Colon (tissue), 2 donors: ENCODE measurements at regions not wholly inside any gene's neighbourhood (a gene's known extent, or its start where the extent isn't known, plus 50 kb on each side); places are given as distances from the start of the nearest gene placed in this dataset.

Source experiments
- FAIRE-seq: peaks from 2 replicates; lab custom pipeline; 2012; peaks lifted over from hg19 to GRCh38; lab: Jason Lieb, UNC
- donor health status: control.
- donor health status: control.

DNA sequence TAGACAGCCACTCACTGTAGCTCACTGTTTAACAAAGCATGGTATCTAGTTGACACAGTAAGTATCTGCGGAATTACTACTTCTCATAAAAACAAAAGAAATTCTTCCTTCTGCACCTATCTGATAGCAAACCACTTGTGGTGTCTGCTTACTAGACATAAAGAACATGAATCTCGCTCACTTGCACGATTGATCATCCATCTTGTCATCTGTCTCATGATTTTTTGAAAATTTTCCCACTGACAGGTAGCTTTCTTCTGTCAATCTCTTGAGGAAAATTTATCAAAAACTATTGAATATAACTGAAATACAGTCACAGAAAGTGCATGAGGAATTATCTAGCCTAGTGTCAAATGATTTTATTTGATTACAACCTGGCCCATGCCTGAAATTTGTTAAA is 291.6 kb upstream of the ANO3 start:
- no peak for FAIRE-seq

DNA sequence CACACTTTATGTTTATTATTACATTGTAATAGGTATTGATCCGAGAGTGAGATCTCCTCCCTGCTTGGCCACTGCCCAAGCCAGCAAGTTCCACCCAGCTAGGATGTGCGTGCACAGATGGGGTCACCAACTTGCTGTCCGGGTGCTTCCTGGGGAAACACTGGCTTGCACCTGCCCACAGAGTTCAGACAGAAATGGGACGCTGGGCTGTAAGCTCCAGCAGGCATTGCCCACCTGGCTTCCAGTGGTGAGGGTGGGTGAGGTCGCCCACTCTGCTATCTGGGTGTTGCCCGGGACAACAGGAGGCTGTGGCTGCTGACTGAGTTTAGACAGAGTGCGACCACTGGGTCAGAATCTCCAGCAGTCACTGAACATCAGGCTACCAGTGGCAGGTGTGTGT is 289.8 kb upstream of the ANO3 start:
- no peak for FAIRE-seq

DNA sequence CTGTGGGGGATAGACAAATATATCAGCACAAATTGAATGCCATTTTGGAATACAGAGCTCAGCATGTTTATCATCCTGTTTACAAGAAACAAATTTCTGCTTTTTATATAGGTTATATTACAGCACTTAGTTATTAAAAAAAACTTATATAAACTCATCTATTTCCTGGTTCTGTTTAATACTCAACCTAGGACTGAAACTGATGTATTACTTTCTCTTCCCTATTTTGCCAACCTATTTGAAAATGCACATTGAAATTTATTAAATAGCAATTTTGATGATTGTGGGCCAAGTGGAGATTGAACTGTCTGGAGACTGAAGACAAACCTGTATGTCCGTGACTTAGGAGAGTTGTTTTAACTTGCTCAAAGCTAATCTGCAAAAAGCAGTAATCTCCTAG is 288.3 kb upstream of the ANO3 start:
- FAIRE-seq, result no peak

DNA sequence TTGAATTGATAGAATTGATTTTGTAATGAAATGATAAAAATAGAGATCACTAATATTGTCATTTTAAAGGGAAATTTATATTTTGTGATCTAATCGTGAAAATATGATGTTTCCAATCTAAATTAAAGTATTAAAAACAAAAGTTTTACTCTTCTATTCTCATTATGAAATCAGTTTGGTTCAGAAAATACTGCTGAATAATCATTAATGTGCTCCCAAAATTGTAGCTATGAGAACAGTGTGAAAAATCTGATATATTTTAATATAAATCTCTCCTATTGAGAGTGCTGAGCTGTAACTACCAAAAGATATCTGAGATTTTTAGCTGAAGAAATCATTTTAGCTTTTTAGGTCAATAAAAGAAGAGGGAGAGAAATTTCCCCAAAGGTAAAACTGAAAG is 287.5 kb upstream of the ANO3 start:
- peak; percentile 21 for FAIRE-seq

DNA sequence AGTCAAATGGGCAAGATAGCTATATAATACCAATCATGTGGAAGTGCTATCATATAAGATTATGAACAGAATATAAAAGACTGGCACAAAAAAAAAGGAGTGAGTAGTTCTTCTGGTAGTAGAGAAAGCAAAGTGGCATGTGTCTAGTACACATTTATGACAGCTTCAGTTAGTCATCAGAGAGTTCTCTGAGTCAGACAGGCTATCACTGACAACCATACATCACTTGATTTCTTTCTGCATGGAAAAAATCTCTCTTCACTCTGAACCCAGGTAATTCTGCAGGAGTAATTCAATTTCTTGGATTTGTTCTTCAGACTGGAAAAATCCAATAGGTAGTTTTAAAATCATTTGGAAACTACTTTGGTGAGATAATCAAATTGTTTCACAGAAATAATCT is 286.8 kb upstream of the ANO3 start:
- FAIRE-seq, result no peak

DNA sequence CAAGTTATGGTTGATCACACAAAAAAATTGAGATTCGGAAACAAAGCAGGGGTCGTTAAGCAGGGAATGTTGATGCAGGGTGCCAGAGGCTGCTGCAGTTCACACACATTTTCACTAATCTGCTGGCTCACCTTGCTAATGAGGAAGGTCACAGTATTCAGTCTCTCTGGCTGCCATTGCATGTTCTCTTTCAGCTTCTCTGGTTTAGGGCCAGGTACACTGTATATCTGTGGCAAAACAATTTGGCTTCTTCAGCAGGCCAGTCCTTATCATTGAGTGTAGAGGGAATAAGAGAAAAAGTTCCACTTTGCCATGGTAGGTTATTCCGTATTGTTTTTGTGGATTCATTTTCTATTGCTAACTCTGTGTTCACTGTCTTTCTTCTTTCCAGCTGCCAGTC is 283.7 kb upstream of the ANO3 start:
- no peak for FAIRE-seq

DNA sequence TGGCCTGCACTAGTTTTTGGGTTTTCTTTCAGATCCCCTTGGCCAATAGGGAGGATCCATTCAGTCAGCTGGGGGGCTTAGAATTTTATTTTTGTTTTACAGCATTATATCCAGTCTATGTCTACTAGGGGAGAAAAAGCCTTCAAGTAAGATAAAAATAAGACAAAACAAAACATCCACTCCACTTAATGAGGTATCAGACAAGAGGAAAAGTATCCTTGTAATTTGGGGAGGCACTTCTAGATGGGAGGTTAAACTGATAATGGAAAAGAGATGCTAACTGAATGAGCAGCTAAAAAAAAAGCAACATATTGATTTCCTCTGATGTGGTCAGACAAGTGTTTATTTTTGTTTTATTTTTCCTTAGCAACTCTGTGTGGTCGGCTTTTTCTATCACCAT is 278.0 kb upstream of the ANO3 start:
- FAIRE-seq, result no peak

DNA sequence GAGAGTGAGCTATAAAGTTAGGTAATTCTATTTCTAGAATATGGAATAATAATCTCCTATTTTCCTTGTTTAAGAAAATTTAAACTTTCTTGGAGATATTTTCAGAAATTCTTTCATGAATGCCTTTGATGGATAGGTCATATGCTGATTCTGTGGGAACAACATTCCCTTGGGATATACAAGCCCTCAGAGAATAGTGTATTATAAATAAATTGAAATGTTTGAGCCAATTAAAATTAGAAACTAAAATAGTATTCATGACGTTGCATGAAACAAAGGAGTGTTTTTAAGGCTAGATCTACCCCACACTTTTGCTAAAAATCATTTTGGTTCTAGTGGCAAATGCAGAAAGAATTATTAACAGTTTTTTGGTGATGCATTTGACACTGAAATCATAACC is 269.3 kb upstream of the ANO3 start:
- no peak for FAIRE-seq

DNA sequence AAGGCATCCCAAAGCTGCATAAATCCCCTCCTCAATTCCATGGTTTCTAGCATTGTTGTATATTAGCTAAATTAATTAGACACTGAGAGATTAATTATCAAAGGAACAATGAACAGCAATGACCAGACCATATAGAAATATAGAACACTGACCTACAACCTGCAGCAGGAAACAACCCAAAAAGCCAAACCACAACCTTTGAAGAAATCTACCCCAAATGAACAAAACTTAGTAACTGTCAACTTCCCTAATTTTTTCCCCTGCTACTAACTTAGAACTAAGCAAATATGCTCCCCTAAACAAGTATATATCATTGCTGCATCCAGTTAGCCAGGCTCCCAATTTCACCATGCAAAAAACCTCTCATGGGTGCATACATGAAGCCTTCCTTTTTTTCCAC is 268.0 kb upstream of the ANO3 start:
- no peak for FAIRE-seq

DNA sequence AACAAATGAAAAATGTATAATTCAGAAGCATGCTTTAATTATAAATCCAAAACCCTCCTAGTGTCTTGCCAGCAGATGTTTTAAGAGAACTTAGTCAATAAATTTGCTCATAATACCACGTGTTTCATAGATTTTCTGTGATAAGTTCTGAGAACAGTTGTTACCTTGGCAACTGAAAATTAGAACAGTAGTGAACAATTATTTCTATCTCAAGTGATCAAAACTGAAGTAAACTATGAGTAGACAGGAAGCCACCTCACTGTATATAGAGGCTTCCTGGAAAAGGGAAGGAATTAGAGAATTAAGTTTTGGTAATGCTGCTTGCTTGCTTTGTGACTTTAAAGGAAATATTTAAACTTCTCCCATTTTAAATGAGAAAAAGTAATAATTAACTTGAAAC is 266.0 kb upstream of the ANO3 start:
- FAIRE-seq, result no peak

DNA sequence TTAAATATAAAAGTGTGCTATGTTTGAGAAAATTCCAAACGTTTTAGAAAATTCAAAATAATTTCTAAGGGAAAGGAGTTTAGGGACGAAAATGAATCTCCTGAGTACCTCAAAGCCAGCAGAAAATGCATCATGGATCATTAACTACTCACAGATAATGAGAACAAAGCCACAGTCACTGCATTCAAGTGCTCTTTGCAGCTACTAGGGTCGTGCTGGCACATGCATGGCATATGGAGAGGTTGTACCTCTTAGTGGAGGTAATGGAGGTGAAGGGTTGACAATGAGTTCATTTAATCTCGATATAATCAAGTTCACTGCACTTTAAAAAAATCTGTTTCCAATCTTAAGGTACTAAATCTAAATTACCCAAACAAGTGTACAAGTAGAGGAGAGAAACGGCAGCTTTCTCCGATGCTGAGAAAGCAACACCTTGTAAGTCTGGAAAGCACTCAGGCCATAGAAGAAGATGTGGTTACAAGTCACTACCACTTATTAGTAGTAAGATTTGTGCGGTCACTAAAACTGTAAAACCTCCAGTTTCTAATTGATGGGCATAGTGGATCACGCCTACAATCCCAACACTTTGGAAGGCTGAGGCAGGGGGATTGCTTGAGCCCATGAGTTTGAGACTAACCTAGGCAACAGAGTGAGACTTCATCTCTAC is 261.1 kb upstream of the ANO3 start:
- no peak for FAIRE-seq

DNA sequence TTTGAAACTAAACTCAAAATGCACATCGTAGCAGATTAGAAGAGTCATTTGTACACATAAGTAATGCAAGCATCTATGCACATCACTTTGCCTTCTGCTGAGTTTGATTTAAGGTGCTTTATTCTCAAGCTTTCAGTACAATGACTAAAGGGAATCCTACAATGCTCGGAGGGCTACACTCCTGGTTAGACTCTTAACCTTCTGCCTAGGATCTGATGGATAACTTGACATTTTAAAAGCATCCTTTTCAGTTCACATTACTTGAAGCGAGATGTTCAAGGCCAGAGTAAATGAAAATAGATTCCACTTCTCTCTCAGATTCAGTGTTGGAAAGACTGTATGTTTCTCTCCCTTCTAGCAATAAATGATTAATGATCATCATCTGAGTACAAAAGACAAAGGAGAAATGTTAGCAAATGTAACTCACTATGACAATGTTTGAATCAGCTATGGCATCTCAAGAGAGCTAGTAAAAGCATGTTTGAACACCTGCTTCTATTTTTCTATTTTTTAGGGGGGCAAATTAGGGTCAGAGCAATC is 259.2 kb upstream of the ANO3 start:
- FAIRE-seq, result no peak

DNA sequence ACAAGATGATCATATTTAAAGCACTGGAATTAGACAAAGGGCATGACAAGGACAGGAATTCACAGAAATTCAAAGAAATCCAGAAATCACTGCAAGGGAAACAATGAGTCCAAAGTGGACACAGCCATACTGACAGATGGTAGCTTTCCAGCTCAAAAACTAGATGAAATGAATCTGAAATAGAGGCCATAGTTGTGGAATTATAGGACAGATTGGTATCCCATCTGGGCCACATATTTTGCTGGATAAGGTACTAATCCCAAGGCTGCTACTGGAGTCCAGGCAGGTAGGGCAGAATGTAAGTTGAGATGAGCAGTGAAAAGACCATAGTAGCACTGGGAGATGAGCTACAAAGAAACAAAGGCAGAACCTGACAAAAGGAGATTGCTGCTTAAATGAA is 258.3 kb upstream of the ANO3 start:
- FAIRE-seq, result no peak

DNA sequence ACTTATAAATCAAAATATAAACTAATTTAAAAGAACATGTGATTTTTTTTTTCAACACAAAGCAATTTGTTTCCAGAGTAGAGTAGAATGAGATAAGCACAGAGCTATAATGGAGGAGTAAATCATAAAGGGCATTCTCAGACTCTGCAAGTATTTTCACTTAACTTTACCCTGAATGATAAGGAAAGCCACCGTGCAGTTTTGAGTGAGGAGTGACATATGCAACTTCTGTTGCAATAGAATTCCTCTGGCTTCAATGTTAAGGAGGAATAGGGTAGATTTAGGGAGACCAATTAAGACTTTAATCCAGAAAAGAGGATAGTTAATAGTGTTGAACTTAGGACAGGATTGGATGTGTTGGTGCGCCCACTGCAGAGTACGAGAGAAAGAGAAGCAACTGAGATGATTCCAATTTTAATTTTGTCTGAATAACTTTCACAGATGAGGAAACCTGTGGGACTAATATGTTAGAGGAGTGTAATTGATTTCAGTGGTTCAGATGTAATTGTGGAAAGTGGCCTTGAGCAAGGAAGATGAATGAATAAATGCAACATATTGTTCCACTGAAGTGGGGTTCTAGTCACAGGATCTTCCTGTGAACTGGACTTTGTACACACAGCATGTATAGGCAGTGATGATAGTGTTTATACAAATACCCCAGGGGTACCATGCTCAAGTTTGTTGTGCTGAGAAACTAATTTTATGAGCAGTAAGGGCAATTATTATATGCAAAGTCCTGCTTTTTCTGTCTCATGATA is 255.5 kb upstream of the ANO3 start:
- FAIRE-seq, result no peak

DNA sequence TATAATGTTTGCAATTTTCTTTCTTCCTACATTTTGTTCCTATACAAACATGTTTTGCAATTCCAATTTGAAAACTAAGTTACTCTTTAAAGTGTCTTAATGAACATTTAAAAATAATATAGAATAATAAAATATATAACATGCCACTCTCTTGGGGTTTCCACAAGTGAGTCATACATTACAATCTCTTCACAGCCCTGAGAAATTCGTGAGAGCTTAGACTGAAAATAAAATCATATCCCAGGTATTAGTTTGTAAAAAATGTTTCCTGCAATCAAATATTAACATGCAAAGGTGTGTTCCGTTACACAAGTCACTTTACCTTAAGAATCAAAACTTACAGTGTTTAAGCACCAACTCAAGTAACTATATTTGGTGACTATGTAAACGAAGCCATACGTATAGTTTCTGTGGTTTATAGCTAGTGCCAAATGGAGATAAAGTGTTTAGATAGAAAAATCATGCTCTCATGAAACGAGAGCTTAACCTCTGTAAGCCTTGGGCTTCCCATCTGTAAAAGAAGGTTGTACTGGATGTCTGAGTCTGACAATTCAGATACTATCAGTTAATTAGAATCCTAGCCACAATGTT is 253.6 kb upstream of the ANO3 start:
- FAIRE-seq, result no peak

DNA sequence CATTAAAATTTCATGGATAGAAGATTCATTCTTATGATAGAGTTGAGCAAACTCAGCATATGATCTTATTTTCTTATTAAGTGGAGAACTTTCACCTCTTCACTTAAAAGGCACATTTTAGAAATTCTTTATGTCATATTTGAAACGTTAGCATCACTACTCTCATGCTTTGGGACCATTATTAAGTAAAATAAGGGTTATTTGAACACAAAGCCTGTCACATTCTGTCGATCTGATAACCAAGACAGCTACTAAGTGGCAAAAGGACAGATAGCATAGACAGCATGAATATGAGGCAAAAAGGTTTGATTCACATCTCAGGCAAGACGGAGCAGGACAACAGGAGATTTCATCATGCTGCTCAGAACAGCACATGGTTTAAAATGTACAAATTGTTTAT is 247.6 kb upstream of the ANO3 start:
- no peak for FAIRE-seq

DNA sequence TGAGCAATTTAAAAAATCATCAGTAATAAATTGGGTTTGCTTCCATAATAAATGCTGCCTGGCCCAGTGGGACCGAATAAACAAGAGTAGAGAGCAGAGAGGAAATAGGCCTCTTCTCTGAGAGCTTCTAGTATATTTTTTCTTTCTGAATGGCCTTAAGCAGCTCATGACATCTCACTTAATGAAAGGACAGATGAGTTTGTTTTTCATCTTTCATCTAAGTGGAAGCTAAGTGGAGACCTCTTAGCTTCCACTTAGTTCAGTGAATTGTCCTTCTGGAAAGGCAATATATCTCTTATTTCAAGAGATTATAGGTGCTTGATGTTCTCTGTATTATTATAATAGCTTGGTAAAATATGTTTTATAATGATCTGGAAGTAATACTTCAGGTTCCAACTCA is 245.9 kb upstream of the ANO3 start:
- no peak for FAIRE-seq

DNA sequence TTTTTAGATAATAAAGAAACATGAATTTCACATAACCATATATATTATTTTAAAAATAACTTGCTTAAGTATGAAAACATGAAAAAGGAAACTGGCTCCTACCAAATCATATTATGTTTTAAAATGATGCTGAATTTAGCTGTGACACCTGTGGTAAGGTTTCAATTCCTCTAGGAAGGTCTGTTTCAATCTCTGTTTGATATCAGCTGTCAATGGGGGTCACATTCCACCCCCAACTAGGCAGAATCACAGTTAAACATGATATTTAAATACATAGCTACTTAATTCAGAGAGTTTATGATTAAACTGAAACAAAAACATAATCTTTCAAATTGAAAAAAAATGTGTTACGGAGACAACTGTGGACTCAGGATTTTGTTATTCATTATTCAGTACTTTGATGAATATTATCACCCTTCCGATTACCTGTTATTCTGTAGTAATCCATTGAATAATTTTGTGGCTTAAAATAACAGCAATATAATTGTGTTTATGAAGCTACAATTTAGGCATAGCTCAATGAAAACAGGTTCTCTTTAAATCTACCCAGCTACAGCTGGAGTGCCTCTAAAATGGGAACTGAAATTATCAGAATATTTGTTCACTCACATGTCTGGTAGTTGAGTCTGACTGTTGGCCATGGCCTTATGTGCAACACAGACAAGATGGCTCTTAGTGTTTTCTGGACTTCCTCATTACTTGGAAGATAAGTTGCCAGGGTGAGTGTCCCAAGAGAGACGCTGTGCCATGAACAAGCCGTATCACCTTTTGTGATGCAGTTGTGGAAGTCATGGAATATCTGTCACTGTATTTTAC is 244.6 kb upstream of the ANO3 start:
- no peak for FAIRE-seq

DNA sequence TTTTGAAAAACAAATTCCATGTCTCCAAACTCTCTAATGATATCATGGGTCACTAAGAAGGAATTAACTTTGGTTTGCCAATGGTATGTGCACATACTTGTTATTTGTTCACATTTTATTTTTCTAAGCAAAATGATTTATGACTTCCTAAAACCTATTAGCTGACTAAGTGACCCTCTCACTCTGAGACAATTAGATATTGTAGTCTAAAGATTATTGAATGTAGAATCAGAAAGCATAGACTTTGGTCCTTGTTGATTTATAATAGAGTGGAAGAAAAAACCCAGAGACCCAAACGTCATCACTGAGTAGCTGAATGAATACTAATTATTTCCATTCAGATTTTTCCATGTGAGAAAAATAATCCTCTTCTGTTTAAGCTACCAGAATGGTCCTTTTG is 243.5 kb upstream of the ANO3 start:
- FAIRE-seq, result no peak

DNA sequence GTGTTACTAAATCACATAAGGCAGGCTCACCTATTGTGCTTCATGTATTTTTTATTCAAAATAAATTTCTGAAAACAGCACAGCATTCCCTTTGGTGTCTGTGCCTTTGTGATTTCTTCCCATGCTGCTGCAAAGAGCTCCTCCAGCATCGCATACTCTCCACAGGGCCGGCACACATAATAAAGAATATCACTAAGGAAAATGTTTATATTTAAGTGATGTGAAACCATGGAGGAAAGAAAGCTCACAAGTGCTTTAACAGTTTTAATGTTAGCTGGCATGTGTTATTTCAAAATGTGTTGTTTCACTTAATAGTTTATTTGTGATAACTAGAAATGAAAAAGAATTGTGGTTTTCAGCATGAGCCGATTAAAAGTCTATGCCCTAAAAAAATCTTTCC is 241.3 kb upstream of the ANO3 start:
- no peak for FAIRE-seq

DNA sequence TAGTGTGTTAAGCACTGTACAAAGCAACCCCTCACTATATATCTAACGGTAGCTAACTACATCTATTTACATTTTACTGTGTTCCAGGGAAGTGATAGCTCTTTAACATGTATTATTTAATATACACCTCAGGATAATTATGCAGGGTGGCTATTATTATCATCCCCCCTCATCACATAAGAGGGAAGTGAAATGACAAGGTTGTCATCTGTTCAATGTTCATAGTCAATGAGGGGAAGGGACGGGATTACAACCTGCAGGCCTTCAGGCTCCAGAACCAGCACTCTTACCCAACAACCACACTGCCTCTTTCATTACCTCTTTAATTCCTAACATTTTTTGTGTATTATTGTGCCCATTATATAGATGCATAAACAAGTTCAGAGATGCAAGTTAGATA is 238.7 kb upstream of the ANO3 start:
- no peak for FAIRE-seq

DNA sequence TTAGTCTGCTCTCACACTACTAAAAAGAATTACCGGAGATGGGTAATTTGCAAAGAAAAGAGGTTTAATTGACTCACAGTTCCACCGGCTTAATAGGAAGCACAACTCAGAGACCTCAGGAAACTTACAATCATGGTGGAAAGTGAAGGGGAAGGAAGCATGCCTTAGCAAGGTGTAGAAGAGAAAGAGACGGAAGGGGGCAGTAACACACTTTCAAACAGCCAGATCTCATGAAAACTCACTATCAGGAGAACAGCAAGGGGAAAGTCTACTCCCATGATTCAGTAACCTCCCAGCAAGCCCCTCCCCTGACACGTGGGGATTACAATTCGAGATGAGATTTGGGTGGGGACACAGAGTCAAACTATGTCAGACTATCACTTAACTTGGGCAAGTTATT is 236.6 kb upstream of the ANO3 start:
- no peak for FAIRE-seq

DNA sequence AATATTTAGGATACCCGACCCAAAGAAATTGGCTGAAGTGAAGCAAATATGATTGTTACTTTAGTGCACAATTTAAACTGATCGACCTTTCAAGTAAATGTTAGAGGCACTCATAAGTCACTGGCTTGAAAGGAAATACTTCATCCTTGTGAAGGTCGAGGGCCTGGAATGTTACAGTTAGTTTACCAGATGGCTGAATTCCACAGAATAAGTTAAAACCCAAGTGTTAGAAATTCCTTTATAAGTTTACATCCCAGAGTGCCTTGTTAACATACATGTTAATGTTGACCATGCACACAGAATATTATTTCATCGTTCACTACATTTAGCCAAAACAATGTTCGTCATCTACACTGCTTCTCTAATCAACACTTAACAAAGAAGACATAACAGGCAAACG is 235.5 kb upstream of the ANO3 start:
- FAIRE-seq, result no peak
